Esophagus muscularis mucosa (tissue), 4 donors: ENCODE measurements at regions not wholly inside any gene's neighbourhood (a gene's known extent, or its start where the extent isn't known, plus 50 kb on each side); places are given as distances from the start of the nearest gene placed in this dataset.

Experiments used
- DNase-seq: peaks from one replicate; pipeline ENCODE4 v3.0.0-alpha.2; 2017; ENCODE audit errors: extremely low spot score
- H3K27ac ChIP-seq, 4 donors: fragments of 200-600 bp; sonication (generic); replicated peaks in 1 of 4; 1 replicate in 3 of 4; 2 replicates in 1 of 4; pipeline ENCODE4 v1.5.1; 2016 to 2019; ENCODE audit warnings: mild to moderate bottlenecking in 1 of 4
- H3K27me3 ChIP-seq, 4 donors: fragments of 200-600 bp; sonication (generic); one replicate each; pipeline versions ENCODE4 v1.5.1 to v1.6.0; 2016 to 2019
- H3K36me3 ChIP-seq, 4 donors: fragments of 200-600 bp; sonication (generic); one replicate each; pipeline ENCODE4 v1.5.1; 2016 to 2019
- H3K4me1 ChIP-seq, 4 donors: fragments of 200-600 bp; sonication (generic); one replicate each; pipeline ENCODE4 v1.5.1; 2016 to 2019
- H3K4me3 ChIP-seq, 4 donors: fragments of 200-600 bp; sonication (generic); 1 replicate in 2 of 4; 2 replicates in 2 of 4; pipeline ENCODE4 v1.5.1; 2016 to 2019; ENCODE audit warnings: mild to moderate bottlenecking in 4 of 4, moderate library complexity in 1 of 4
- H3K9me3 ChIP-seq, 4 donors: fragments of 200-600 bp; sonication (generic); 1 replicate in 3 of 4; 2 replicates in 1 of 4; pipeline ENCODE4 v1.5.1; 2016 to 2019
- EP300 ChIP-seq: sonication (generic); formaldehyde crosslinking; IDR thresholded peaks from one replicate; pipeline ENCODE4 v1.6.1; 2017; ENCODE audit warnings: antibody characterized with exemption
- POLR2A ChIP-seq: fragments of 450-650 bp; IDR thresholded peaks from one replicate; pipeline ENCODE4 v1.6.1; 2017; ENCODE audit warnings: antibody characterized with exemption, moderate library complexity, mild to moderate bottlenecking, low read depth
- POLR2AphosphoS5 ChIP-seq, 2 donors: sonication (generic); formaldehyde crosslinking; IDR thresholded peaks; one replicate each; pipeline ENCODE4 v1.6.1; 2017; ENCODE audit warnings: antibody characterized with exemption in 2 of 2
- WGBS: methylation state at CpG from one replicate; pipeline ENCODE4 v1.1.5; 2018; 5-methylcytosine and 5-hydroxymethylcytosine counted together
- intact Hi-C: fragments of 100-400 bp; cut with DNase I; formaldehyde crosslinking; loops from one replicate; pipeline ENCODE4 v1.15.1; 2023
- TF ChIP-seq, protein P1 (sequence below), 3 experiments: fragments of 200-600 bp in 2 of 3; fragments of 450-650 bp in 1 of 3; sonication (generic) in 2 of 3; IDR thresholded peaks; one replicate each; pipeline ENCODE4 v1.5.1; 2017 to 2019; ENCODE audit warnings: antibody characterized with exemption in 3 of 3, mild to moderate bottlenecking in 2 of 3, moderate library complexity in 1 of 3

DNA sequence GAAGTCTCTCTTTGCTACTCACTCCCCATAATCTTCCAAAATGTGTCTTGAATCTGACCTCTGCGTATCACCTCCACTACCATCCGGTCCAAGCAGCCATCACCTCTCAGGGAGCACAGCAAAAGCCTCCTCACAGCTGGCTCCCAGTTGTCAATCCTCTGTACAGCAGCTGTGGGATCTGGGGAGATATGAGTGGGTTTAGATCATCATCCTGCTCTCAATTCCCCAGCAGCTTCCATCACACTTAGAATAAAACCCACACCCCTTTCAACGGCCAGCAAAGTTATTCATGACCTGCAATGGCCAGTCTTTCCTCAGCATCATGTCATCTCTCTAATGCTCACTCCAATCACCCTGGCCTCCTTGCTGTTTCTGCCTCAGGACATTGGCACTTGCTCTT, 261.6 kb downstream of the PAX3 start:
- intact Hi-C loops = no loop called here
- Histone ChIP-seq H3K4me1 (no peaks in the 10 kb centered on the region), H3K36me3 (no peaks in the 10 kb centered on the region), H3K27me3 (no peaks in the 10 kb centered on the region), H3K9me3 (no peaks in the 10 kb centered on the region), H3K27ac (no peak overlapping the region), H3K4me3 (no peak overlapping the region)
- WGBS = 70% methylated on average over 3 of the region's 3 CpGs
- TF ChIP-seq, protein P1, sequence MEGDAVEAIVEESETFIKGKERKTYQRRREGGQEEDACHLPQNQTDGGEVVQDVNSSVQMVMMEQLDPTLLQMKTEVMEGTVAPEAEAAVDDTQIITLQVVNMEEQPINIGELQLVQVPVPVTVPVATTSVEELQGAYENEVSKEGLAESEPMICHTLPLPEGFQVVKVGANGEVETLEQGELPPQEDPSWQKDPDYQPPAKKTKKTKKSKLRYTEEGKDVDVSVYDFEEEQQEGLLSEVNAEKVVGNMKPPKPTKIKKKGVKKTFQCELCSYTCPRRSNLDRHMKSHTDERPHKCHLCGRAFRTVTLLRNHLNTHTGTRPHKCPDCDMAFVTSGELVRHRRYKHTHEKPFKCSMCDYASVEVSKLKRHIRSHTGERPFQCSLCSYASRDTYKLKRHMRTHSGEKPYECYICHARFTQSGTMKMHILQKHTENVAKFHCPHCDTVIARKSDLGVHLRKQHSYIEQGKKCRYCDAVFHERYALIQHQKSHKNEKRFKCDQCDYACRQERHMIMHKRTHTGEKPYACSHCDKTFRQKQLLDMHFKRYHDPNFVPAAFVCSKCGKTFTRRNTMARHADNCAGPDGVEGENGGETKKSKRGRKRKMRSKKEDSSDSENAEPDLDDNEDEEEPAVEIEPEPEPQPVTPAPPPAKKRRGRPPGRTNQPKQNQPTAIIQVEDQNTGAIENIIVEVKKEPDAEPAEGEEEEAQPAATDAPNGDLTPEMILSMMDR (IDR thresholded peaks at IDR 0.05) = no peak
- TF ChIP-seq EP300 = no peak
- TF ChIP-seq POLR2AphosphoS5 (IDR thresholded peaks at IDR 0.05) = no peak
- no peak for TF ChIP-seq POLR2A
- no peak for DNase-seq

GRCh38 chr2:222034058-222034457, 264.7 kb downstream of the PAX3 start:
- WGBS = 96% methylated on average over 3 of the region's 3 CpGs
- intact Hi-C loops = no loop called here

GRCh38 chr2:222033541-222033940, 265.3 kb downstream of the PAX3 start:
- TF ChIP-seq EP300 (no peak), POLR2A (no peak), POLR2AphosphoS5 (IDR thresholded peaks at IDR 0.05) (no peak)
- TF ChIP-seq, protein P1 (IDR thresholded peaks at IDR 0.05) = no peak
- H3K27me3 ChIP-seq = no peaks in the 10 kb centered on the region
- no peaks in the 10 kb centered on the region for H3K9me3 ChIP-seq
- intact Hi-C loops = no loop called here
- no peak for DNase-seq
- no peaks in the 10 kb centered on the region for H3K4me1 ChIP-seq
- no peaks in the 10 kb centered on the region for H3K36me3 ChIP-seq
- H3K4me3 ChIP-seq = no peak overlapping the region
- WGBS = 81% methylated on average over 2 of the region's 2 CpGs
- H3K27ac ChIP-seq = no peak overlapping the region

More at GRCh38 chr2:222034058-222034457, 264.7 kb downstream of the PAX3 start:
- no peaks in the 10 kb centered on the region for H3K4me1 ChIP-seq
- H3K9me3 ChIP-seq = no peaks in the 10 kb centered on the region
- H3K4me3 ChIP-seq = no peak overlapping the region
- H3K27ac ChIP-seq = no peak overlapping the region
- H3K36me3 ChIP-seq = no peaks in the 10 kb centered on the region
- no peak for DNase-seq
- TF ChIP-seq EP300 = no peak
- TF ChIP-seq, protein P1 (IDR thresholded peaks at IDR 0.05) = no peak
- TF ChIP-seq POLR2AphosphoS5 (IDR thresholded peaks at IDR 0.05) = no peak
- TF ChIP-seq POLR2A = no peak
- H3K27me3 ChIP-seq = no peaks in the 10 kb centered on the region

- Histone ChIP-seq H3K27ac (no peak overlapping the region), H3K4me1 (no peaks in the 10 kb centered on the region), H3K27me3 (no peaks in the 10 kb centered on the region), H3K4me3 (no peak overlapping the region), H3K36me3 (no peaks in the 10 kb centered on the region), H3K9me3 (no peaks in the 10 kb centered on the region)
- DNase-seq = no peak
- intact Hi-C loops = no loop called here
- WGBS = 59% methylated on average over 3 of the region's 3 CpGs
- TF ChIP-seq, protein P1 (IDR thresholded peaks at IDR 0.05) = no peak
Observed at GRCh38 chr2:222025881-222026271, 272.9 kb downstream of the PAX3 start.

- Histone ChIP-seq H3K4me1 (no peaks in the 10 kb centered on the region), H3K36me3 (no peaks in the 10 kb centered on the region), H3K27ac (no peak overlapping the region), H3K4me3 (no peak overlapping the region), H3K9me3 (no peaks in the 10 kb centered on the region), H3K27me3 (no peaks in the 10 kb centered on the region)
- TF ChIP-seq, protein P1 (IDR thresholded peaks at IDR 0.05) = peak in 2 of 3 experiments; percentile 51 to 60
- TF ChIP-seq POLR2AphosphoS5 (IDR thresholded peaks at IDR 0.05) (no peak), EP300 (no peak)
- no peak for DNase-seq
- intact Hi-C loops = no loop called here
- 39% methylated on average over 8 of the region's 8 CpGs for WGBS
Observed at GRCh38 chr2:222024932-222025880, 273.6 kb downstream of the PAX3 start.
